ENCODE measurements at regions not wholly inside any gene's neighbourhood (a gene's known extent, or its start where the extent isn't known, plus 50 kb on each side); places are given as distances from the start of the nearest gene placed in this dataset.

DNA sequence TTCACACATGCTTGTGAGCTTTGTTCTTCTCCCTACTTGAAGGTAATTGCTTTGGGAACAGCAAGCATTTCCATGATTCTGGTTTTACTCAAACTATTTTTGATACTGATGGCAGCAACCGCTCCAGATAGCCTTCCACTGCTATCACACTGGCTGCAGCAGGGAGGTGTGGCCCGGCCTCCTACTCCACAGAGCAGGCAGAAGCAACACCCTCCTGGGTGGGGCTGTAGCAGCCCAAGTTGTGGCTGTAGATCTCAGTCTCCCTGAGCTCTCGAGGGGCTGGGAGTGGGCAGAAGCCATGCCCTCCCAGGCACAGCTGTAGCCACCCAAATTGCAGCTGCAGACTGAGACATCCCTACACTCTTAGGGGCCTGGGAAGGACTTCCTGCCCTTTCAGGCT, 878.8 kb upstream of the GBE1 start:
- no peak for TF ChIP-seq CTCF (IDR thresholded peaks at IDR 0.05)
- TF ChIP-seq EP300 (IDR thresholded peaks at IDR 0.05): no peak
- no peak for TF ChIP-seq RCOR1 (IDR thresholded peaks at IDR 0.05; ENCODE audit: low read depth, low read length)
- TF ChIP-seq SMC3 (IDR thresholded peaks at IDR 0.05): no peak
- TF ChIP-seq BHLHE40 (IDR thresholded peaks at IDR 0.05; ENCODE audit: low read depth, low read length): no peak
- TF ChIP-seq TP53 (CRISPR knock-in tag; IDR thresholded peaks at IDR 0.05): no peak
- TF ChIP-seq, protein P1, sequence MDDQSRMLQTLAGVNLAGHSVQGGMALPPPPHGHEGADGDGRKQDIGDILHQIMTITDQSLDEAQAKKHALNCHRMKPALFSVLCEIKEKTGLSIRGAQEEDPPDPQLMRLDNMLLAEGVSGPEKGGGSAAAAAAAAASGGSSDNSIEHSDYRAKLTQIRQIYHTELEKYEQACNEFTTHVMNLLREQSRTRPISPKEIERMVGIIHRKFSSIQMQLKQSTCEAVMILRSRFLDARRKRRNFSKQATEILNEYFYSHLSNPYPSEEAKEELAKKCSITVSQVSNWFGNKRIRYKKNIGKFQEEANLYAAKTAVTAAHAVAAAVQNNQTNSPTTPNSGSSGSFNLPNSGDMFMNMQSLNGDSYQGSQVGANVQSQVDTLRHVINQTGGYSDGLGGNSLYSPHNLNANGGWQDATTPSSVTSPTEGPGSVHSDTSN (IDR thresholded peaks at IDR 0.05): no peak
- TF ChIP-seq USF2 (IDR thresholded peaks at IDR 0.05): no peak
- no peak for TF ChIP-seq NFE2L2 (conservative IDR thresholded peaks at IDR 0.05; ENCODE audit: low read length)
- TF ChIP-seq HDAC2 (IDR thresholded peaks at IDR 0.05): no peak
- no peak for TF ChIP-seq MAX (IDR thresholded peaks at IDR 0.05)
- no peak for TF ChIP-seq MYC (IDR thresholded peaks at IDR 0.05; ENCODE audit: borderline replicate concordance, low read length)
- TF ChIP-seq FOSB (CRISPR knock-in tag; IDR thresholded peaks at IDR 0.05): no peak
- no peak for TF ChIP-seq RFX5 (IDR thresholded peaks at IDR 0.05)
